H1 (cell line): ENCODE measurements at regions not wholly inside any gene's neighbourhood (a gene's known extent, or its start where the extent isn't known, plus 50 kb on each side); places are given as distances from the start of the nearest gene placed in this dataset.

Experiments
- ATF2 ChIP-seq: IDR thresholded peaks from 2 replicates; pipeline ENCODE4 v1.6.1; 2012; ENCODE audit warnings: low read length, inconsistent platforms
- CREB1 ChIP-seq: IDR thresholded peaks from 2 replicates; pipeline ENCODE4 v1.6.1; 2012; ENCODE audit warnings: inconsistent platforms
- CTCF ChIP-seq, 3 experiments: IDR thresholded peaks; 1 replicate in 2 of 3; 2 replicates in 1 of 3; pipeline versions ENCODE4 v1.5.1 to v1.6.1; 2011; ENCODE audit warnings: low read length in 3 of 3, mild to moderate bottlenecking in 3 of 3, inconsistent platforms in 2 of 3, low read depth in 1 of 3, moderate library complexity in 1 of 3; ENCODE audit not compliant: insufficient read depth in 1 of 3; ENCODE audit errors: control extremely low read depth in 1 of 3
- MAX ChIP-seq: IDR thresholded peaks from 2 replicates; pipeline ENCODE4 v1.6.1; 2012; ENCODE audit warnings: inconsistent platforms
- PHF8 ChIP-seq: fragments of 200-600 bp; sonication (generic); conservative IDR thresholded peaks from 2 replicates; pipeline ENCODE4 v1.7.1; 2012; ENCODE audit warnings: low read depth, mild to moderate bottlenecking, inconsistent platforms, low read length, moderate library complexity
- POLR2A ChIP-seq, 2 experiments: IDR thresholded peaks; 1 replicate in 1 of 2; 2 replicates in 1 of 2; pipeline ENCODE4 v1.6.1; 2011; ENCODE audit warnings: low read depth in 2 of 2, low read length in 2 of 2, mild to moderate bottlenecking in 2 of 2; ENCODE audit errors: control extremely low read depth in 1 of 2
- RFX5 ChIP-seq: IDR thresholded peaks from 2 replicates; pipeline ENCODE4 v1.6.1; 2011; ENCODE audit warnings: low read depth, low read length, improper control_type of control experiment, borderline replicate concordance

- TF ChIP-seq CTCF (IDR thresholded peaks at IDR 0.05; ENCODE audit: control extremely low read depth in 1 of 3, insufficient read depth in 1 of 3, low read depth in 1 of 3, low read length in 3 of 3) (no peak), CREB1 (no peak), POLR2A (IDR thresholded peaks at IDR 0.05; ENCODE audit: control extremely low read depth in 1 of 2, low read depth in 2 of 2, low read length in 2 of 2) (no peak), PHF8 (no peak), ATF2 (no peak), MAX (no peak), RFX5 (no peak)
Measured at GRCh38 chr5:4735261-4735660, 404.9 kb upstream of the ADAMTS16 start.
